GM18909 (cell line): ENCODE measurements at regions not wholly inside any gene's neighbourhood (a gene's known extent, or its start where the extent isn't known, plus 50 kb on each side); places are given as distances from the start of the nearest gene placed in this dataset.
"Not testable (repeated sequence)": the region's sequence is repeated elsewhere in the genome, so short reads cannot be mapped to it uniquely, and the experiment has no call there.

Experiments
- ATAC-seq: cut with Tn5 transposase; IDR thresholded peaks from one replicate; pipeline ENCODE4 v1.9.1; 2021; ENCODE audit warnings: mild to moderate bottlenecking; ENCODE audit not compliant: unreplicated experiment, poor library complexity

DNA sequence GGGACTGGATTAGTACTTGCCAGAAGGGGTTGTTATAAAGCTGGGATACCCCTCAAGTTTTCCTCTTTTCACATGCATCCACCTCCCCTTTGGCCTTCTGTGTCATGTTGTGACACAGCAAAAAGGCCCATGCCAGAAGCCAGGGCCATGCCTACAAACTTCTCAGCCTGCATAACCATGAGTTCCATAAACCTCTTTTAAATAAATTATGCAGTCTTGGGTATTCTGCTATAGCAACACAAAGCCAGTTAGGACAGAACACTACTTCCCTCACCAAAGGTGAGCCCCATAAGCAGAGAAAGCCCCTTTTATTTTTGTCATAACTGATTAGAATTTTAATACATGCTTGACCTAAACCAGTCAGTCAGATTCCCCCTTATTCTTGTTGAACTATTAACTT, 801.3 kb downstream of the DNAH5 start:
- ATAC-seq = no peak

- ATAC-seq = no peak
These were observed 810.5 kb downstream of the DNAH5 start for GRCh38 chr5:13133951-13134350.

DNA sequence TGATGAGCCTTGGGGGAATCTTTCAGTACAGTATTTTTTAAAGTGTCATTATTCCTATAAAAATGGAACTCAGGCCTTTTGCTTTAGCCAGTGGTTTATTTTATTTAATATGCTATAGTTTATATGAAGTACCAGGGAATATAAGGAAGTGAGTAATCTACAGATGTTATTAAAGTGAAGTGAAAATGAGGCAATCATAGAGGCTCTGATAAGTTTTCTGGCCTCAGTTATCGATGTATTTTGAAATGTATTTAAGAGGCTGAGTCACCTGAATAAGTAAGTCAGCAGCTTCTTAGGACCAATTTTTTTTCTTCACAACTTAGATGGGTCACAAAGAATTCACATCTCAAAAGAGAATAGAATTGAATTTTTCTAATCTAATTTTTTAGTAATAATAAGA, 829.0 kb downstream of the DNAH5 start:
- no peak for ATAC-seq

DNA sequence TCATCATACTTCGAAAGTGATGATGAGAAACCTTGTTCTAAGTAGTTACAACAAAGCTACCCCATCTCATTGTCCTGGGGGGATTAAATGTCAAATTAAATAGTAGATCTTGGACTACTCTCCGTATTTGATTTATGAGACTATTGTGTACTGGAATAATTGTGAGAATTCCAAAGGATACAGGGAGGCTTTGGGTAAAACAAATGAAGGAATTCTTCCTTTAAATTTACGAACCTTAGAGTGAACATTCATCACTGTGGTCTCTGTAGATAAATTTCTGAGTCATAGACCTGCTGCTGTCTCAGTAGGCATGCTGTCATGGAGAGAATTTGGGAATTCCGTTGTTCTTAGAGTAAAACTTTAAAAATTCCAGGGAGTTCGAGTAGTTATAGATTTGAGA, 836.2 kb downstream of the DNAH5 start:
- ATAC-seq = no peak

GRCh38 chr5:13107537-13107936, 837.0 kb downstream of the DNAH5 start:
- no peak for ATAC-seq

DNA sequence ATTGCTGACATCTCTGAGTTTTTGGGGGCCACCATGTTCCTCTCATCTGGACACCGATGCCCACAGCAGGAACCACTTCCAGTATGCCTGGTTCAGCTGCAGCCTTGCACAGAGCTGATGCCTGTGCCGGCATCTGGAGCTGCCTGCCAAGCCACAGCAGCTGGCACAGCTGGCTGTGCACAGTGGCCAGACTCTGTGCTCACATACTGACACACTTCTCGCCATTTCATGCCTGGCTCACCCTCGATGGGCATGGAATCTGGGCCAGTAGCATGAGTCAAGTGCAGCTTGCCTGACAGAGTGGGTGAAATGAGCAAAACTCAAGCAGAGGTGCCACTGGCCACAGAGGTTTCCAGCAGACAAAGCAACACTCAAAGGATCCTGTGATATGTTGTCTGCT, 863.4 kb downstream of the DNAH5 start:
- ATAC-seq = no peak

GRCh38 chr5:13072936-13073335, 871.6 kb downstream of the DNAH5 start:
- ATAC-seq = not testable (repeated sequence)

- ATAC-seq = no peak
These were observed 881.4 kb downstream of the DNAH5 start for GRCh38 chr5:13063088-13063487.

DNA sequence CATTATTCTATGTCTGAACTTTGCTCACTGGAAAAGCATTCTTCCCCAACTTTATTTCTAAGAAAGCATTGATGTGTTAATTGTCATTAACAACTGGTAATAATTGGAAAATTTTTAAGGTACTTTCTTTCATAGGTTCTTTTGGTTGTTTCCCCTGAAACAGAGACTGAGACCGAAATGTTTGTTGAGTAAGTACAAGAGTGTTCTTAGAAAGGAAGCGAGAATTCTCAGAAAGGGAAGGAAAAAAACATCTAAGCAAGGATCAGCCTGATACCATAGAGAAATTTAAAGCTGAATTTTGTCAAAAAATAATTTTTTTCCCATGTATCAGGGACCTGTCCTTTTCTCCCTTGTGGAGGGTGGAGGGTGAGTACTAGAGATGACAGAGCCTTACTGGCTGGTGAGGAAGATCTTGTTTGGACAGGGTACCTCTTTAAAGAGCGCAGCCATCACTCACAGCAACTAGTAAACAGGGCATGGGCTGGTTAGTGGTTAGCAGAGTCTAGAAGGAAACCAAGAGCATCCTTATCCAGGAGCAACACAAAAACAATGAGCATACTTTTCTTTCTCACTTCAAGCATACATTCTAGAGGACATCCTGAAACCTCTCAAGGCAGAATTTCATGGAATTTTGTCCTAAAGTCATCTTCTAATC, 898.5 kb downstream of the DNAH5 start:
- no peak for ATAC-seq

DNA sequence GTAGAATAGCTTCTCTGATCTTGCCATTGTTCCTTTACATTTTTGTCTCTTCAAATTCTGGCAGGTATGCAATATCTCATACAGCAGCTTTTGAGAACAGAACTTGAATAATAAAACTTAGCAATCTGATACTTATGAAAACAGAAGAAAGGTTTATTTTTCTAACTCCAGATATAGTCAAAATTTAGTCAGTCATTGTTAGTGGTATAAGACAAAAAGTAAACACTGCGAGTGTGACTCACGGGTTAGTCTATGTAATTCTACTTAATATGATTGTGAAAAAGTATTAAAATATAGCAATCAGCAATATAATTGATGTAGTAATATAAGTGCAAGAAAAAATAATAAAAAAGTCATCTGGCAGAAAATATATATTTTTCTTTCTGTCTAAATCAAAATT, 910.4 kb downstream of the DNAH5 start:
- no peak for ATAC-seq

GRCh38 chr5:13029211-13029610, 915.3 kb downstream of the DNAH5 start:
- no peak for ATAC-seq

- no peak for ATAC-seq
These were observed 916.6 kb downstream of the DNAH5 start for GRCh38 chr5:13027874-13028273.

DNA sequence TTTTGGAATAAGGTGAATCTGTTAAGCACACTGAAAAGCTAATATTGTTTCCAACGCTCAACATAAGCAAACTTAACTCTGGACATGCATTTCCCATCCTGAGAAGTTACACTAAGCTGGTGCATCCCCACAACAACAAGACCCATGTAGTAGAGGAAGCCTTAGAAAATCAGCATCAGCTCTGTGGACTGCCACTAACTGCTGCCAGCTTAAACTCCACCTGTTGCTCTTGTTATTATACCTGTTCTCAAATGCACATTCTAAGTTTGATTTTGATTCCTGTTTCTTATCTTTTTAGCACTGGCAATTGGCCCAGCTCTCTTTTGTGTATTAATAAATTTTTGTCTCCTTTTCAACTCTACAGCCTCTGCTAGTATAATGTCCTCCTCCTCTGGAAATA, 924.8 kb downstream of the DNAH5 start:
- no peak for ATAC-seq

GRCh38 chr5:13003457-13003856, 941.0 kb downstream of the DNAH5 start:
- ATAC-seq = no peak

DNA sequence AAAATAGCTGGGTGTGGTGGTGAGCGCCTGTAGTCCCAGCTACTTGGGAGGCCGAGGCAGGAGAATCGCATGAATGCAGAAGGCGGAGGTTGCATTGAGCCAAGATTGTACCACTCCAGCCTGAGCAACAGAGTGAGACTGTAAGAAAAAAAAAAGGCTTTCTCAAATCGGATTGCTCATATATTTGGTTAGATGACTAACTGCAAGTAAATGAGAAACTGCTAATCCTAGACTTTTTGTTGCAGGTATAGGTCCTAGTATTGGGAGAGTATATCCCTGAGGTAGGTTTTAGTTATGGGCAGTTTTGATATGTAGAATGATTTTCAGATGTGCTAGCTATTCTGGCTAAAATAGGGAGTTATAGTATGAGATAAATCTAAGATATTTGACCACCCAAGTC, 944.8 kb downstream of the DNAH5 start:
- no peak for ATAC-seq

DNA sequence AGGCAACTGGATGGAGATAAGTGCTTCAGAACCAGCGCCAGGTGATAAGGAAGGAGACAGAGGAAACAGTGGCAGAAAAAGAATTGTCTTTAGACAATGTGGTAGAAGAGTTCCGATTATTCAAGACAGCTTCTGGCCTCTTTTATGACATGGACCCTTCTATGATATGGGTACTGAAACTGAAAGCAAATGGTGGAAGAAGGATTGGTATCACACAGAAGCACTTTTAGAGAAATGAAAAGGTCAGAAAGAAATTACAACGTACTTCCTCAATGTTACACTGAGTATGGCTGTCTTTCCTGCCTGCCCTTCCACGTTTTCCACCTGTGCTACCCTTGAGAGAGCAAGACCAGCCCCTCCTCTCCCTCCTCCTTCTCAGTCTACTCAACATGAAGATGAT, 959.3 kb downstream of the DNAH5 start:
- ATAC-seq = no peak

GRCh38 chr5:12974856-12975255, 969.6 kb downstream of the DNAH5 start:
- ATAC-seq = no peak

DNA sequence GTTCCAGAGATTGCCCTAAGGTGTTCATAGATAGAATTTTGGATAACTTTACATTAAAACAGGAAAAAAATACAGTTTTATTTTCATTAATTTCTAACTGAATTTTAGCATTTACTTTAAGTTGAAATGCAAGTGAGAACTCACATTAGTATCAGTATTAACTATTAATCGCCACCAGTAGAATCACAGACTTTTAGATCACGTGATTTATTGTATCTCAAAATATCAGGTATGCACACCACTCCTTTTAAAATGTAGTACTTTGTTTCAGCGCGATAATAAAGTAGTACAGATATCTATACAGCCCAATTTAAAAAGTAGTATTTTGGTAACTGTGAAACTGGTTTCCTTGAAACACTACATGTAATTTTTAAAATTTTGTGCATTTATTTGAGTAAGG, 978.7 kb downstream of the DNAH5 start:
- ATAC-seq = no peak

- ATAC-seq = no peak
These were observed 984.8 kb downstream of the DNAH5 start for GRCh38 chr5:12959713-12960112.

DNA sequence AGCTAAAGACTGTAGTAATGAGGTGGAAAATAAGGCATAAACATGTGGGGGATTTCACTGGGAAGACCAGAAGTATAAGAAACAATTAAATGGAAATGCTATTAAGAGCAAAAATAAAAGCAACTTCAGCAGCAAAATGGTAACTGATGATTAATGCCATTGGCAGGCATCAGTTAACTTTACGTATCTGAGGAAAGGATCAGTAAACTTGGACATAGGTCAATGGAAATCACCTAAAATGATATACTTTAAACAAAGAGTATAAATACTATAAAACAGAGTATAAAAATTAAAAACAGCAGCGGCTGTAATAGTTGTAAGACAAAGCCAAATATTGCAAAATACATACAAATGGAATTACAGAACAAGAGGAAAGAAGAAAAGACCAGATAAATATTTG, 992.1 kb downstream of the DNAH5 start:
- ATAC-seq = no peak

- no peak for ATAC-seq
These were observed 992.6 kb downstream of the DNAH5 start for GRCh38 chr5:12951846-12952245.

DNA sequence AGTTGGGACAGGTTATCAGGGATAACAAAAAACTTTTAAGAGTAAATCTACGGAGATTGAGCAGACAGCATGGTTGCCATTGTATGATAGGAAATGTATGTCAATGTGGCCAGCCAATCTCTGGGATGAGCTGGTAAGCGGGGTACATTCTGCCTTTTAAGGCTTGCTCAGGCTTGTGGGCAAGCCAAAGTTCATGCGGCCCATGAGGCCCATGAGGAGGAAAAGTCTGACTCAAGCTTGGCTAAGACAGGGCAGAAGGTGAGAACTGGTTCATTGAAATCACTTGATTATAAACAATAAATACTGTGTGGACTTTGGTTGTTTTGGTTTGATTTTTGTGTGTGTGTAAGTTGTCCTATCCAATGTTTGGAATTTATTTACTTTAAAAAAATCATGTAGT, 997.1 kb downstream of the DNAH5 start:
- no peak for ATAC-seq

GRCh38 chr5:12945477-12945876, 999.0 kb downstream of the DNAH5 start:
- ATAC-seq = not testable (repeated sequence)
